Trophoblast cell (in vitro differentiated cells and primary cell): ENCODE measurements at regions not wholly inside any gene's neighbourhood (a gene's known extent, or its start where the extent isn't known, plus 50 kb on each side); places are given as distances from the start of the nearest gene placed in this dataset.
"Not testable (repeated sequence)": the region's sequence is repeated elsewhere in the genome, so short reads cannot be mapped to it uniquely, and the experiment has no call there.

Source experiments
- DNase-seq, 2 donors: peaks; one replicate each; pipeline ENCODE4 v3.0.0-alpha.2; 2016
- H2AFZ ChIP-seq: 2 replicates; pipeline ENCODE4 v1.6.1; 2013; ENCODE audit warnings: low read length, moderate library complexity, mild to moderate bottlenecking; ENCODE audit not compliant: insufficient read depth, poor library complexity
- H2AK5ac ChIP-seq: 2 replicates; pipeline ENCODE4 v1.6.1; 2013; ENCODE audit warnings: mild to moderate bottlenecking, low read length
- H2BK120ac ChIP-seq: 2 replicates; pipeline ENCODE4 v1.6.1; 2013; ENCODE audit warnings: low read length, mild to moderate bottlenecking, moderate library complexity; ENCODE audit not compliant: insufficient read depth, poor library complexity
- H2BK12ac ChIP-seq: 2 replicates; pipeline ENCODE4 v1.6.1; 2013; ENCODE audit warnings: mild to moderate bottlenecking, low read length, moderate library complexity
- H2BK5ac ChIP-seq: 2 replicates; pipeline ENCODE4 v1.6.1; 2013; ENCODE audit warnings: low read length, low read depth, moderate library complexity, mild to moderate bottlenecking; ENCODE audit not compliant: poor library complexity
- H3K14ac ChIP-seq: 2 replicates; pipeline ENCODE4 v1.6.1; 2013; ENCODE audit warnings: mild to moderate bottlenecking, low read length
- H3K18ac ChIP-seq: 2 replicates; pipeline ENCODE4 v1.6.1; 2013; ENCODE audit warnings: mild to moderate bottlenecking, low read length
- H3K23ac ChIP-seq: 2 replicates; pipeline ENCODE4 v1.6.1; 2013; ENCODE audit warnings: low read length
- H3K27ac ChIP-seq: 2 replicates; pipeline ENCODE4 v1.5.1; 2013; ENCODE audit warnings: low read depth, mild to moderate bottlenecking, inconsistent platforms, low read length, moderate library complexity
- H3K27me3 ChIP-seq: 2 replicates; pipeline ENCODE4 v1.6.1; 2013; ENCODE audit warnings: inconsistent platforms, mild to moderate bottlenecking, low read length, moderate library complexity; ENCODE audit not compliant: insufficient read depth
- H3K36me3 ChIP-seq, 2 experiments: 1 replicate in 1 of 2; 2 replicates in 1 of 2; pipeline ENCODE4 v1.6.1; 2013; ENCODE audit warnings: low read length in 2 of 2, mild to moderate bottlenecking in 2 of 2, moderate library complexity in 1 of 2; ENCODE audit not compliant: insufficient read depth in 2 of 2, control insufficient read depth in 1 of 2
- H3K4ac ChIP-seq: 2 replicates; pipeline ENCODE4 v1.6.1; 2013; ENCODE audit warnings: low read depth, mild to moderate bottlenecking, low read length, moderate library complexity
- H3K4me1 ChIP-seq, 2 experiments: 1 replicate in 1 of 2; 2 replicates in 1 of 2; pipeline ENCODE4 v1.6.1; 2013; ENCODE audit warnings: low read length in 2 of 2, mild to moderate bottlenecking in 2 of 2, moderate library complexity in 1 of 2; ENCODE audit not compliant: insufficient read depth in 2 of 2, control insufficient read depth in 1 of 2
- H3K4me2 ChIP-seq: 2 replicates; pipeline ENCODE4 v1.6.1; 2013; ENCODE audit warnings: inconsistent platforms, mild to moderate bottlenecking, low read length, moderate library complexity
- H3K4me3 ChIP-seq: 2 replicates; pipeline ENCODE4 v1.5.1; 2013; ENCODE audit warnings: mild to moderate bottlenecking, low read depth, low read length, inconsistent platforms
- H3K79me1 ChIP-seq: one replicate; pipeline ENCODE4 v1.6.1; 2013; ENCODE audit warnings: low read length
- H3K79me2 ChIP-seq: 2 replicates; pipeline ENCODE4 v1.6.1; 2013; ENCODE audit warnings: low read length, mild to moderate bottlenecking; ENCODE audit not compliant: control insufficient read depth, insufficient read depth, poor library complexity
- H3K9ac ChIP-seq: 2 replicates; pipeline ENCODE4 v1.6.1; 2013; ENCODE audit warnings: mild to moderate bottlenecking, low read length
- H3K9me3 ChIP-seq: 2 replicates; pipeline ENCODE4 v1.6.1; 2013; ENCODE audit warnings: low read depth, mild to moderate bottlenecking, control low read depth, inconsistent platforms, low read length; ENCODE audit not compliant: insufficient read depth
- H4K12ac ChIP-seq: 2 replicates; pipeline ENCODE4 v1.6.1; 2013; ENCODE audit warnings: low read depth, mild to moderate bottlenecking, low read length, moderate library complexity
- H4K8ac ChIP-seq: 2 replicates; pipeline ENCODE4 v1.6.1; 2013; ENCODE audit warnings: low read depth, mild to moderate bottlenecking, low read length, moderate library complexity
- H4K91ac ChIP-seq: one replicate; pipeline ENCODE4 v1.6.1; 2013; ENCODE audit warnings: low read depth, mild to moderate bottlenecking, low read length, moderate library complexity
- whole genome bisulfite sequencing: extraction: QIAGEN DNeasy Blood & Tissue Kit; methylation state at CpG from one replicate; pipeline ENCODE4 v1.1.7; 2013; ENCODE audit warnings: missing lambda C conversion rate; ENCODE audit not compliant: insufficient read length, insufficient coverage; ENCODE audit errors: extremely low coverage; 5-methylcytosine and 5-hydroxymethylcytosine counted together

GRCh38 chr3:95826419-95826818 lies 988.0 kb upstream of the EPHA6 start:
- H2AFZ ChIP-seq: no peak overlapping the region
- no peaks in the 10 kb centered on the region for H3K4me1 ChIP-seq
- H3K9me3 ChIP-seq: no peaks in the 10 kb centered on the region
- no peak overlapping the region for H2BK120ac ChIP-seq
- no peak overlapping the region for H2AK5ac ChIP-seq
- H2BK5ac ChIP-seq: no peak overlapping the region
- no peak overlapping the region for H3K14ac ChIP-seq
- no peaks in the 10 kb centered on the region for H3K27me3 ChIP-seq
- H4K12ac ChIP-seq: no peak overlapping the region
- no peaks in the 10 kb centered on the region for H3K36me3 ChIP-seq
- no peaks in the 10 kb centered on the region for H3K79me1 ChIP-seq
- H3K23ac ChIP-seq: no peak overlapping the region
- H3K4me3 ChIP-seq: no peak overlapping the region
- no peak overlapping the region for H3K18ac ChIP-seq
- H3K79me2 ChIP-seq: no peaks in the 10 kb centered on the region
- H4K8ac ChIP-seq: no peak overlapping the region
- no peak overlapping the region for H3K9ac ChIP-seq
- no peak overlapping the region for H3K4ac ChIP-seq
- no peak overlapping the region for H2BK12ac ChIP-seq
- no peak overlapping the region for H3K4me2 ChIP-seq
- H4K91ac ChIP-seq: no peak overlapping the region
- no peak overlapping the region for H3K27ac ChIP-seq
- DNase-seq: no peak
- no CpG with 5 or more reads among the region's 2 CpGs for WGBS

GRCh38 chr3:95832146-95832545 lies 982.2 kb upstream of the EPHA6 start:
- no peak overlapping the region for H3K4me2 ChIP-seq
- H3K27me3 ChIP-seq: no peaks in the 10 kb centered on the region
- H2BK5ac ChIP-seq: no peak overlapping the region
- no peak for DNase-seq
- H2BK12ac ChIP-seq: no peak overlapping the region
- H4K91ac ChIP-seq: no peak overlapping the region
- H3K18ac ChIP-seq: no peak overlapping the region
- H4K8ac ChIP-seq: no peak overlapping the region
- no peak overlapping the region for H4K12ac ChIP-seq
- no peak overlapping the region for H3K9ac ChIP-seq
- H3K4me3 ChIP-seq: no peak overlapping the region
- no peak overlapping the region for H2AK5ac ChIP-seq
- H3K23ac ChIP-seq: no peak overlapping the region
- H3K14ac ChIP-seq: no peak overlapping the region
- no peaks in the 10 kb centered on the region for H3K36me3 ChIP-seq
- H3K9me3 ChIP-seq: no peaks in the 10 kb centered on the region
- H3K4me1 ChIP-seq: no peaks in the 10 kb centered on the region
- no peak overlapping the region for H3K4ac ChIP-seq
- H3K79me2 ChIP-seq: no peaks in the 10 kb centered on the region
- no peak overlapping the region for H3K27ac ChIP-seq
- no peaks in the 10 kb centered on the region for H3K79me1 ChIP-seq
- H2AFZ ChIP-seq: no peak overlapping the region
- no peak overlapping the region for H2BK120ac ChIP-seq

GRCh38 chr3:95860628-95861027 lies 953.8 kb upstream of the EPHA6 start:
- DNase-seq, H3K4me1 ChIP-seq, H3K36me3 ChIP-seq, H2BK120ac ChIP-seq, H4K12ac ChIP-seq, H2BK12ac ChIP-seq, H3K4me3 ChIP-seq, H2AFZ ChIP-seq, H3K27ac ChIP-seq, H3K4ac ChIP-seq, H3K18ac ChIP-seq, H3K79me2 ChIP-seq, H3K79me1 ChIP-seq, H3K9me3 ChIP-seq, H4K91ac ChIP-seq, H2BK5ac ChIP-seq, H4K8ac ChIP-seq, H3K23ac ChIP-seq, H2AK5ac ChIP-seq, H3K14ac ChIP-seq, H3K27me3 ChIP-seq, H3K9ac ChIP-seq, H3K4me2 ChIP-seq: not testable (repeated sequence)
- no CpG with 5 or more reads among the region's 9 CpGs for WGBS

DNA sequence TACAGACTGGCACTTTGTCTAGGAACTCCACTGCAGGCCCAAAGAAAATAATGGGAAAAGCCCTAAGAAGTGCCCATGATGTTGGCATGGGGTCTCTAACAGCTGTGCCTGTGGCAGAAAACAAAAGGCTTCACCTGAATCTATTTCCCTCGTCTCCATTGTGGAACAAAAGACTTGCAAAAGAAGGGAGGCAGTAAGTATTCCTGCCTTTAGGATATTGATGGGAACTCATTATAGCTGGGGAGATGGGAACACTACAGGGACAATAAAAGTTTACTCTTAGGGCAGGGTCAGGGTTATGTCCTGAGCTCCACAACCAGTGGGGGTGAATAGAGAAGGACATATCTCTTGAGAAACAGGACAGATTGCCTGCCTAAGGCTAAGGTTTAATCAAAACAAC lies 930.6 kb upstream of the EPHA6 start:
- Histone ChIP-seq H2BK12ac (no peak overlapping the region), H3K79me2 (no peaks in the 10 kb centered on the region), H3K27ac (no peak overlapping the region), H2BK120ac (no peak overlapping the region), H4K8ac (no peak overlapping the region), H3K4ac (no peak overlapping the region), H4K12ac (no peak overlapping the region), H2BK5ac (no peak overlapping the region), H3K36me3 (no peaks in the 10 kb centered on the region), H3K4me3 (no peak overlapping the region), H4K91ac (no peak overlapping the region), H3K14ac (no peak overlapping the region), H2AK5ac (no peak overlapping the region), H3K27me3 (no peaks in the 10 kb centered on the region), H3K9ac (no peak overlapping the region), H2AFZ (no peak overlapping the region), H3K79me1 (no peaks in the 10 kb centered on the region), H3K4me1 (no peaks in the 10 kb centered on the region), H3K18ac (no peak overlapping the region), H3K23ac (no peak overlapping the region), H3K4me2 (no peak overlapping the region), H3K9me3 (no peaks in the 10 kb centered on the region)
- DNase-seq: no peak
- WGBS: no CpG with 5 or more reads among the region's 1 CpG

DNA sequence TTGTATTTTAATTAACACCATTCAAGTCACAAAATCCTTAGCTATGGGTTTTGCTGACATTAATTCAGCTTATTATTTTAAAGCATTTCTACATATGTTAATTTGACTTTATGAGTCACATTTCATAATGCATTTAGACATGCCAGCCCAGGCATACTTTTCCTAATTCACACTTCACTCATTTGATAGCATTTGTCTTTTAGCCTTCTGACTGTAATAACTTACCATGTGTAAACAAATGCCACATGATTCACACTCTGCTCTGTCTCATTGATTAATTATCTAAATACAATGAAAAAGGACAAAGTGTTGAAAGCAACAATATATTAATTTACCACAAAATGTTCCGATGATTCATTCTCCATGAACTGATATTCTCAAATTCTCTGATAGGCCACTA lies 927.8 kb upstream of the EPHA6 start:
- Histone ChIP-seq H3K14ac (no peak overlapping the region), H3K27ac (no peak overlapping the region), H4K8ac (no peak overlapping the region)

More for the DNA sequence above, 927.8 kb upstream of the EPHA6 start:
- H3K4me1 ChIP-seq: no peaks in the 10 kb centered on the region
- no peaks in the 10 kb centered on the region for H3K36me3 ChIP-seq
- H3K27me3 ChIP-seq: no peaks in the 10 kb centered on the region
- DNase-seq: no peak
- no peak overlapping the region for H3K4ac ChIP-seq
- H4K12ac ChIP-seq: no peak overlapping the region
- no peak overlapping the region for H4K91ac ChIP-seq
- no CpG with 5 or more reads among the region's 1 CpG for WGBS
- no peak overlapping the region for H2BK120ac ChIP-seq
- H2AFZ ChIP-seq: no peak overlapping the region
- H2BK12ac ChIP-seq: no peak overlapping the region
- no peak overlapping the region for H2BK5ac ChIP-seq
- no peaks in the 10 kb centered on the region for H3K9me3 ChIP-seq
- H3K4me3 ChIP-seq: no peak overlapping the region
- H3K23ac ChIP-seq: no peak overlapping the region
- no peak overlapping the region for H3K9ac ChIP-seq
- no peaks in the 10 kb centered on the region for H3K79me2 ChIP-seq
- no peak overlapping the region for H3K4me2 ChIP-seq
- H3K79me1 ChIP-seq: no peaks in the 10 kb centered on the region
- no peak overlapping the region for H2AK5ac ChIP-seq
- H3K18ac ChIP-seq: no peak overlapping the region
